Peyer's patch (tissue), 4 donors: ENCODE measurements at regions not wholly inside any gene's neighbourhood (a gene's known extent, or its start where the extent isn't known, plus 50 kb on each side); places are given as distances from the start of the nearest gene placed in this dataset.
"Not testable (repeated sequence)": the region's sequence is repeated elsewhere in the genome, so short reads cannot be mapped to it uniquely, and the experiment has no call there.

Source experiments
- DNase-seq, 3 donors: peaks; one replicate each; pipeline ENCODE4 v3.0.0-alpha.2; 2017 to 2019
- H3K27ac ChIP-seq, 4 donors: fragments of 200-600 bp; sonication (generic); one replicate each; pipeline ENCODE4 v1.5.1; 2016 to 2019
- H3K27me3 ChIP-seq, 2 donors: fragments of 200-600 bp; sonication (generic); one replicate each; pipeline ENCODE4 v1.5.1; 2019
- H3K36me3 ChIP-seq, 3 donors: fragments of 200-600 bp; sonication (generic); one replicate each; pipeline ENCODE4 v1.5.1; 2016 to 2019
- H3K4me1 ChIP-seq, 4 donors: fragments of 200-600 bp; sonication (generic); one replicate each; pipeline ENCODE4 v1.5.1; 2016 to 2019
- H3K4me3 ChIP-seq, 4 donors: fragments of 200-600 bp; sonication (generic); 1 replicate in 3 of 4; 2 replicates in 1 of 4; pipeline ENCODE4 v1.5.1; 2016 to 2019; ENCODE audit warnings: mild to moderate bottlenecking in 1 of 4
- H3K9me3 ChIP-seq, 4 donors: fragments of 200-600 bp; sonication (generic); one replicate each; pipeline ENCODE4 v1.5.1; 2016 to 2019; ENCODE audit warnings: mild to moderate bottlenecking in 1 of 4
- CTCF ChIP-seq, 6 experiments: fragments of 450-650 bp in 4 of 6; fragments of 200-600 bp in 2 of 6; sonication (generic) in 1 of 6; IDR thresholded peaks; one replicate each; pipeline ENCODE4 v1.5.1; 2017 to 2019; ENCODE audit warnings: antibody characterized with exemption in 6 of 6, mild to moderate bottlenecking in 3 of 6, moderate library complexity in 1 of 6
- POLR2A ChIP-seq, 2 donors: fragments of 450-650 bp; IDR thresholded peaks; one replicate each; pipeline ENCODE4 v1.5.1; 2017; ENCODE audit warnings: antibody characterized with exemption in 2 of 2, mild to moderate bottlenecking in 2 of 2, moderate library complexity in 2 of 2

GRCh38 chr5:92022415-92023140, 639.5 kb upstream of the ARRDC3 start:
- Histone ChIP-seq H3K27ac (no peak overlapping the region), H3K4me3 (no peak overlapping the region), H3K4me1 (no peaks in the 10 kb centered on the region), H3K36me3 (no peaks in the 10 kb centered on the region), H3K27me3 (no peaks in the 10 kb centered on the region), H3K9me3 (no peaks in the 10 kb centered on the region)
- DNase-seq: no peak
- no peak for TF ChIP-seq CTCF (IDR thresholded peaks at IDR 0.05)
- TF ChIP-seq POLR2A (IDR thresholded peaks at IDR 0.05): no peak

GRCh38 chr5:92019376-92019990, 636.4 kb upstream of the ARRDC3 start:
- H3K4me3 ChIP-seq: no peak overlapping the region
- H3K27ac ChIP-seq: no peak overlapping the region
- DNase-seq: no peak
- no peak for TF ChIP-seq POLR2A (IDR thresholded peaks at IDR 0.05)
- no peak for TF ChIP-seq CTCF (IDR thresholded peaks at IDR 0.05)
- no peaks in the 10 kb centered on the region for H3K27me3 ChIP-seq
- H3K36me3 ChIP-seq: no peaks in the 10 kb centered on the region
- no peaks in the 10 kb centered on the region for H3K4me1 ChIP-seq
- no peaks in the 10 kb centered on the region for H3K9me3 ChIP-seq

- H3K27ac ChIP-seq: no peak overlapping the region
- H3K4me3 ChIP-seq: no peak overlapping the region
- DNase-seq: no peak
- no peaks in the 10 kb centered on the region for H3K9me3 ChIP-seq
- no peak for TF ChIP-seq CTCF (IDR thresholded peaks at IDR 0.05)
- no peak for TF ChIP-seq POLR2A (IDR thresholded peaks at IDR 0.05)
- H3K4me1 ChIP-seq: no peaks in the 10 kb centered on the region
- H3K27me3 ChIP-seq: no peaks in the 10 kb centered on the region
- H3K36me3 ChIP-seq: no peaks in the 10 kb centered on the region
Measured at GRCh38 chr5:92017776-92018175, 634.7 kb upstream of the ARRDC3 start.

GRCh38 chr5:92011845-92012244, 628.7 kb upstream of the ARRDC3 start:
- not testable (repeated sequence) for H3K27me3 ChIP-seq, H3K27ac ChIP-seq, H3K4me1 ChIP-seq, DNase-seq, H3K9me3 ChIP-seq, H3K36me3 ChIP-seq, H3K4me3 ChIP-seq

GRCh38 chr5:92003806-92004205, 620.7 kb upstream of the ARRDC3 start:
- H3K9me3 ChIP-seq: no peaks in the 10 kb centered on the region
- no peak overlapping the region for H3K4me3 ChIP-seq
- no peak for TF ChIP-seq POLR2A (IDR thresholded peaks at IDR 0.05)
- TF ChIP-seq CTCF (IDR thresholded peaks at IDR 0.05): no peak
- H3K27me3 ChIP-seq: no peaks in the 10 kb centered on the region
- H3K27ac ChIP-seq: no peak overlapping the region
- H3K36me3 ChIP-seq: no peaks in the 10 kb centered on the region
- H3K4me1 ChIP-seq: no peaks in the 10 kb centered on the region
- DNase-seq: no peak

- TF ChIP-seq CTCF (IDR thresholded peaks at IDR 0.05): no peak
- TF ChIP-seq POLR2A (IDR thresholded peaks at IDR 0.05): no peak
- H3K27ac ChIP-seq: no peak overlapping the region
- H3K9me3 ChIP-seq: no peaks in the 10 kb centered on the region
- no peaks in the 10 kb centered on the region for H3K36me3 ChIP-seq
- no peak for DNase-seq
- H3K4me3 ChIP-seq: no peak overlapping the region
- H3K4me1 ChIP-seq: no peaks in the 10 kb centered on the region
- H3K27me3 ChIP-seq: no peaks in the 10 kb centered on the region
Measured at GRCh38 chr5:92002721-92003274, 619.7 kb upstream of the ARRDC3 start.
